Stimulated activated CD4-positive, alpha-beta T cell treated with anti-CD3 and anti-CD28 coated beads, Interleukin-12 subunit alpha, Interleukin-12 subunit beta, amount 100 ng/mL, for 4 hours (primary cell): ENCODE measurements at regions not wholly inside any gene's neighbourhood (a gene's known extent, or its start where the extent isn't known, plus 50 kb on each side); places are given as distances from the start of the nearest gene placed in this dataset.

Experiments
- DNase-seq: peaks from one replicate; pipeline ENCODE4 v3.0.0-alpha.2; 2020

- DNase-seq, result no peak
Measured at GRCh38 chr1:234988155-234988517, 140.5 kb downstream of the TOMM20 start.

- no peak for DNase-seq
Measured at GRCh38 chr1:234987415-234988154, 141.1 kb downstream of the TOMM20 start.

- DNase-seq, result no peak
Measured at GRCh38 chr1:234986750-234987414, 141.8 kb downstream of the TOMM20 start.

- DNase-seq, result no peak
Measured at GRCh38 chr1:234985516-234986294, 142.9 kb downstream of the TOMM20 start.

- no peak for DNase-seq
Measured at GRCh38 chr1:234985007-234985370, 143.6 kb downstream of the TOMM20 start.

- no peak for DNase-seq
Measured at GRCh38 chr1:234983564-234984238, 144.9 kb downstream of the TOMM20 start.

- no peak for DNase-seq
Measured at GRCh38 chr1:234981758-234982157, 146.9 kb downstream of the TOMM20 start.

GRCh38 chr1:234980645-234981396 lies 147.8 kb downstream of the TOMM20 start:
- DNase-seq, result peak; percentile 67

GRCh38 chr1:234980291-234980644 lies 148.4 kb downstream of the TOMM20 start:
- no peak for DNase-seq

- DNase-seq, result no peak
Measured at GRCh38 chr1:234979296-234980279, 149.0 kb downstream of the TOMM20 start.

- DNase-seq, result peak; percentile 32
Measured at GRCh38 chr1:234978397-234979295, 150.0 kb downstream of the TOMM20 start.

- DNase-seq, result no peak
Measured at GRCh38 chr1:234977875-234978396, 150.7 kb downstream of the TOMM20 start.

GRCh38 chr1:234976861-234977680 lies 151.6 kb downstream of the TOMM20 start:
- DNase-seq, result no peak

- DNase-seq, result no peak
Measured at GRCh38 chr1:234975941-234976860, 152.4 kb downstream of the TOMM20 start.

GRCh38 chr1:234975122-234975940 lies 153.3 kb downstream of the TOMM20 start:
- no peak for DNase-seq

- no peak for DNase-seq
Measured at GRCh38 chr1:234973426-234974250, 155.0 kb downstream of the TOMM20 start.
